Mesodermal cell (in vitro differentiated cells): ENCODE measurements at regions not wholly inside any gene's neighbourhood (a gene's known extent, or its start where the extent isn't known, plus 50 kb on each side); places are given as distances from the start of the nearest gene placed in this dataset.

Source experiments
- H3K27ac ChIP-seq: 2 replicates; pipeline ENCODE4 v1.7.0; 2013; ENCODE audit warnings: mild to moderate bottlenecking, low read depth, low read length, moderate library complexity; ENCODE audit not compliant: severe bottlenecking
- H3K36me3 ChIP-seq: 2 replicates; pipeline ENCODE4 v1.7.1; 2013; ENCODE audit warnings: mild to moderate bottlenecking, low read length, moderate library complexity; ENCODE audit not compliant: control insufficient read depth, insufficient read depth
- H3K4me1 ChIP-seq: one replicate; pipeline ENCODE4 v1.7.1; 2013; ENCODE audit warnings: mild to moderate bottlenecking, low read length; ENCODE audit not compliant: insufficient read depth, control insufficient read depth, poor library complexity, severe bottlenecking
- H3K4me3 ChIP-seq: 2 replicates; pipeline ENCODE4 v1.7.0; 2013; ENCODE audit warnings: low read length, control low read depth, mild to moderate bottlenecking; ENCODE audit not compliant: insufficient read depth, poor library complexity, severe bottlenecking; ENCODE audit errors: extremely low read depth
- H3K9me3 ChIP-seq: 2 replicates; pipeline ENCODE4 v1.7.1; 2013; ENCODE audit warnings: mild to moderate bottlenecking, low read length, moderate library complexity; ENCODE audit not compliant: control insufficient read depth
- WGBS, 2 experiments: methylation state at CpG; one replicate each; pipeline ENCODE4 v1.1.5; 2013; ENCODE audit warnings: missing lambda C conversion rate in 2 of 2; ENCODE audit not compliant: insufficient coverage in 2 of 2; 5-methylcytosine and 5-hydroxymethylcytosine counted together

GRCh38 chr13:73290844-73291243 is 232.0 kb downstream of the KLF5 start:
- H3K4me1 ChIP-seq = peaks cover 9% of the 10 kb centered on the region
- H3K27ac ChIP-seq = no peak overlapping the region
- WGBS, 2 experiments = 80% methylated on average over 1 of the region's 4 CpGs; no CpG with 5 or more reads in 1 of the 2 experiments
- H3K9me3 ChIP-seq = no peaks in the 10 kb centered on the region
- H3K36me3 ChIP-seq = no peaks in the 10 kb centered on the region
- no peak overlapping the region for H3K4me3 ChIP-seq

GRCh38 chr13:73288596-73288995 is 229.8 kb downstream of the KLF5 start:
- no peak overlapping the region for H3K27ac ChIP-seq
- H3K4me1 ChIP-seq = peaks cover 9% of the 10 kb centered on the region
- no peaks in the 10 kb centered on the region for H3K36me3 ChIP-seq
- H3K9me3 ChIP-seq = no peaks in the 10 kb centered on the region
- H3K4me3 ChIP-seq = no peak overlapping the region
- WGBS, 2 experiments = 95 to 100% methylated on average over 1 to 6 of the region's 6 CpGs

GRCh38 chr13:73287831-73288230 is 229.0 kb downstream of the KLF5 start:
- 80% methylated on average over 1 of the region's 3 CpGs; no CpG with 5 or more reads in 1 of the 2 experiments for WGBS, 2 experiments
- Histone ChIP-seq H3K4me1 (peaks cover 9% of the 10 kb centered on the region), H3K4me3 (no peak overlapping the region), H3K36me3 (no peaks in the 10 kb centered on the region), H3K27ac (no peak overlapping the region), H3K9me3 (no peaks in the 10 kb centered on the region)

- no peaks in the 10 kb centered on the region for H3K36me3 ChIP-seq
- WGBS, 2 experiments = 87 to 100% methylated on average over 6 to 10 of the region's 10 CpGs
- H3K9me3 ChIP-seq = no peaks in the 10 kb centered on the region
- H3K4me1 ChIP-seq = peaks cover 9% of the 10 kb centered on the region
- H3K27ac ChIP-seq = no peak overlapping the region
- H3K4me3 ChIP-seq = no peak overlapping the region
Measured at GRCh38 chr13:73286942-73287620, 228.3 kb downstream of the KLF5 start.

GRCh38 chr13:73286177-73286576 is 227.4 kb downstream of the KLF5 start:
- 70 to 92% methylated on average over 2 to 4 of the region's 5 CpGs for WGBS, 2 experiments
- Histone ChIP-seq H3K9me3 (no peaks in the 10 kb centered on the region), H3K4me1 (peaks cover 9% of the 10 kb centered on the region), H3K27ac (no peak overlapping the region), H3K4me3 (no peak overlapping the region), H3K36me3 (no peaks in the 10 kb centered on the region)

GRCh38 chr13:73284081-73284874 is 225.5 kb downstream of the KLF5 start:
- Histone ChIP-seq H3K27ac (no peak overlapping the region), H3K36me3 (no peaks in the 10 kb centered on the region), H3K9me3 (no peaks in the 10 kb centered on the region), H3K4me1 (peaks cover 7% of the 10 kb centered on the region), H3K4me3 (no peak overlapping the region)
- WGBS, 2 experiments = 83 to 100% methylated on average over 1 to 2 of the region's 6 CpGs

- Histone ChIP-seq H3K9me3 (no peaks in the 10 kb centered on the region), H3K36me3 (no peaks in the 10 kb centered on the region)
- 100% methylated on average over 2 of the region's 6 CpGs; no CpG with 5 or more reads in 1 of the 2 experiments for WGBS, 2 experiments
Measured at GRCh38 chr13:73283636-73284035, 224.8 kb downstream of the KLF5 start.

GRCh38 chr13:73281746-73282145 is 222.9 kb downstream of the KLF5 start:
- WGBS, 2 experiments = 73 to 94% methylated on average over 2 of the region's 2 CpGs
- no peaks in the 10 kb centered on the region for H3K4me1 ChIP-seq
- H3K27ac ChIP-seq = no peak overlapping the region
- no peak overlapping the region for H3K4me3 ChIP-seq
- no peaks in the 10 kb centered on the region for H3K9me3 ChIP-seq
- H3K36me3 ChIP-seq = no peaks in the 10 kb centered on the region

More at GRCh38 chr13:73283636-73284035, 224.8 kb downstream of the KLF5 start:
- Histone ChIP-seq H3K4me1 (peaks cover 2% of the 10 kb centered on the region), H3K27ac (no peak overlapping the region), H3K4me3 (no peak overlapping the region)

GRCh38 chr13:73278186-73278585 is 219.4 kb downstream of the KLF5 start:
- no CpG with 5 or more reads among the region's 1 CpG for WGBS, 2 experiments
- Histone ChIP-seq H3K4me3 (no peak overlapping the region), H3K27ac (no peak overlapping the region), H3K4me1 (no peaks in the 10 kb centered on the region), H3K36me3 (no peaks in the 10 kb centered on the region), H3K9me3 (no peaks in the 10 kb centered on the region)

GRCh38 chr13:73275163-73275562 is 216.4 kb downstream of the KLF5 start:
- Histone ChIP-seq H3K4me3 (no peak overlapping the region), H3K36me3 (no peaks in the 10 kb centered on the region), H3K27ac (no peak overlapping the region), H3K9me3 (no peaks in the 10 kb centered on the region), H3K4me1 (no peaks in the 10 kb centered on the region)
- WGBS, 2 experiments = no CpG with 5 or more reads among the region's 3 CpGs

- WGBS, 2 experiments = no CpG with 5 or more reads among the region's 2 CpGs
- no peak overlapping the region for H3K27ac ChIP-seq
- no peaks in the 10 kb centered on the region for H3K9me3 ChIP-seq
- no peak overlapping the region for H3K4me3 ChIP-seq
- H3K4me1 ChIP-seq = no peaks in the 10 kb centered on the region
- no peaks in the 10 kb centered on the region for H3K36me3 ChIP-seq
Measured at GRCh38 chr13:73274147-73274546, 215.3 kb downstream of the KLF5 start.
